Thymus (tissue), 11 donors: ENCODE measurements at regions not wholly inside any gene's neighbourhood (a gene's known extent, or its start where the extent isn't known, plus 50 kb on each side); places are given as distances from the start of the nearest gene placed in this dataset.

Experiments used
- DNase-seq, 9 donors: peaks; one replicate each; pipeline ENCODE4 v3.0.0-alpha.2; 2013; ENCODE audit warnings: low spot score in 9 of 9, low read depth in 6 of 9, missing footprints in 1 of 9
- H3K27ac ChIP-seq, 2 donors: one replicate each; pipeline ENCODE4 v1.5.1; 2013; ENCODE audit warnings: control low read depth in 1 of 2, low read depth in 1 of 2, low read length in 1 of 2, mild to moderate bottlenecking in 1 of 2, moderate library complexity in 1 of 2
- H3K27me3 ChIP-seq, 2 donors: one replicate each; pipeline ENCODE4 v1.5.1; 2013; ENCODE audit warnings: low read length in 1 of 2; ENCODE audit not compliant: control insufficient read depth in 2 of 2, insufficient read depth in 1 of 2
- H3K36me3 ChIP-seq, 2 donors: one replicate each; pipeline ENCODE4 v1.5.1; 2013; ENCODE audit warnings: low read length in 1 of 2, mild to moderate bottlenecking in 1 of 2, moderate library complexity in 1 of 2; ENCODE audit not compliant: control insufficient read depth in 2 of 2, insufficient read depth in 2 of 2
- H3K4me1 ChIP-seq, 2 donors: one replicate each; pipeline ENCODE4 v1.5.1; 2013; ENCODE audit warnings: low read length in 2 of 2; ENCODE audit not compliant: control insufficient read depth in 2 of 2, insufficient read depth in 2 of 2
- H3K4me3 ChIP-seq, 2 donors: one replicate each; pipeline ENCODE4 v1.5.1; 2013; ENCODE audit warnings: low read length in 2 of 2, control low read depth in 1 of 2, mild to moderate bottlenecking in 1 of 2
- H3K9me3 ChIP-seq, 2 donors: one replicate each; pipeline ENCODE4 v1.5.1; 2013; ENCODE audit warnings: low read length in 1 of 2, mild to moderate bottlenecking in 1 of 2; ENCODE audit not compliant: control insufficient read depth in 2 of 2, insufficient read depth in 1 of 2
- WGBS: extraction: QIAGEN DNeasy Blood & Tissue Kit; methylation state at CpG from one replicate; pipeline ENCODE4 v1.1.7; 2013; 5-methylcytosine and 5-hydroxymethylcytosine counted together
- donor health status: healthy.

GRCh38 chrX:38927592-38927991 is 126.3 kb downstream of the MID1IP1 start:
- WGBS, result 98% methylated on average over 3 of the region's 3 CpGs
- Histone ChIP-seq H3K27ac (no peak overlapping the region), H3K4me1 (no peaks in the 10 kb centered on the region), H3K27me3 (no peaks in the 10 kb centered on the region), H3K9me3 (no peaks in the 10 kb centered on the region), H3K4me3 (no peak overlapping the region), H3K36me3 (no peaks in the 10 kb centered on the region)
- no peak for DNase-seq

DNA sequence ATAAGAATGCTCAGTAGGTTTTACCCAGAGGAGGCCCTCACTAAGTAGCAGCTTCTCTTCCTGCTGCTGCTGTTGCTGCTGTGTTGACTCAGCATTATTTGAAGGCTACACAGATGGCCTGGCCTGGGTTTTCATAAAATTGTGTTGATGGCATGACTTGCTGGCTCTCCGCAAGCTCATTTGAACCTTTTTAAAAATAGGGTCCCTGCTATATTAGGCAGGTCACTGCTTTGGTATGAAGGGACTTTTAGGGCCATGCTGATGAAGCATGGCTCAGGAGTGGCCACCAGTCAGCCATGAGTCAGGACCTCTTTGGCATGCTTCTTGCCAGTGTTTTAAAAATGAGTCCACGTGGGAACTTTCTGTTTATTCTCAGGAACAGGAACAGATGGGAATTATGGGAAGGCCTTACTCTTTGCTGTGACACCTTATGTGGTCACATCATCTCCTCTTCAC is 128.7 kb downstream of the MID1IP1 start:
- Histone ChIP-seq H3K27me3 (no peaks in the 10 kb centered on the region), H3K27ac (no peak overlapping the region), H3K4me1 (no peaks in the 10 kb centered on the region), H3K4me3 (no peak overlapping the region), H3K36me3 (no peaks in the 10 kb centered on the region), H3K9me3 (no peaks in the 10 kb centered on the region)
- WGBS, result 91% methylated on average over 2 of the region's 2 CpGs
- DNase-seq, result no peak

DNA sequence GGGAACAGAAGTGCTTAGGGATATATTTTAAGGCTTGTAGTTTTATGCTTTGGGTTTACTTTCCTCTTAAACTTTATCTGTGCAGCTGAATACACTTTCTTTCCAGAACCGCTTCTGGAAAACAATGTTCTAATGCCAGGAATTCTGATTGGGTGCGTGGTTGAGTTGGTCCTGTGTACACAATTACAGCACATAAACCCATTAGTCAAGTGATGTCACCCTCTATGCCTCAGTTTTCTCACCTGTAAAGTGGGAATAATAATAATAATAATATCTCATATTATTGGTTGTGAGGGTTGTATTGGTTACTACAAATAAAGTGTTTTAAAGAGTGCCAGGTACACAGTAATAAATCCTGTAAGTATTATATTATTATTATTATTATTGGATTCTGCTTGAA is 129.2 kb downstream of the MID1IP1 start:
- no peaks in the 10 kb centered on the region for H3K4me1 ChIP-seq
- H3K27ac ChIP-seq, result no peak overlapping the region
- no peaks in the 10 kb centered on the region for H3K36me3 ChIP-seq
- H3K9me3 ChIP-seq, result no peaks in the 10 kb centered on the region
- H3K27me3 ChIP-seq, result no peaks in the 10 kb centered on the region
- DNase-seq, result no peak
- H3K4me3 ChIP-seq, result no peak overlapping the region
- 95% methylated on average over 2 of the region's 2 CpGs for WGBS

DNA sequence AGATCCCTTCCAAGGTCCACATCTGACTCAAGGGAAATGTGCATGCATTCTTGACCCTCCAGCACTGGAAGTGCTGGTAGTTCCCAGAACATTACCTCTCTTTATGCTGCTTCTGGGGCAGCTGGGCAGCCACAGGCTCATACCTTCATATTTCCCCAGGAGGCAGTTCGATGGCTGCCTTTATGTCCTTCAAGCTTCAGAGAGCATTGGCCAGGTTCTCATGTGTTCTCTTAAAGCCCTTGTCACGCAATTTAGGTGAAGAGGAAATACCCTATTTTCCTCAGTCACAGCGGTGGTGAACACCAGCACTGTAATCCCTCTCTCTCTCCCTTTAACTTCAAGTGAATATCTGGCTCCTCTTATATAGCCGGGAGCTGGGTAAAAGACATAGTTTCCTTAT is 134.3 kb downstream of the MID1IP1 start:
- no peaks in the 10 kb centered on the region for H3K27me3 ChIP-seq
- H3K27ac ChIP-seq, result no peak overlapping the region
- H3K4me3 ChIP-seq, result no peak overlapping the region
- 96% methylated on average over 4 of the region's 4 CpGs for WGBS
- no peaks in the 10 kb centered on the region for H3K36me3 ChIP-seq
- no peaks in the 10 kb centered on the region for H3K9me3 ChIP-seq
- no peaks in the 10 kb centered on the region for H3K4me1 ChIP-seq
- no peak for DNase-seq

DNA sequence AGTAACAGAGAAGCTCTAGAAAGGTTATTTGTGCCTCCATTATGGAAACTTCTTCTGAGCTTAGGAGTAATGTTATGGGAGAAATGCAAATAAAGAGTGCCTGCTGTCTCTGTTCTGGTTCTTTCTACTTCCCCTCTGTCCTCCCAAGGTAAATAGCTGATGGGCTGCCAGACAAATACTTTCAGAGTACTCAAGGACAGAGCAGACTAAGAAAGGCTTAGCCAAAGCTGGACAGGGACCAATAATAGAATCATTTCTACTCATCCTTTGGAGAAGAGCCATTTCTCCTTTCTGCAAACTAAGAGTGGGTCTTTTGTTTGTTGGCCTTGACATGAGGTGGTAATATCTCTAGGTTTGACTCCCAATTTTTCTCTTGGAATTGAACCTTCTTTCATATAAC is 136.1 kb downstream of the MID1IP1 start:
- Histone ChIP-seq H3K4me1 (no peaks in the 10 kb centered on the region), H3K9me3 (no peaks in the 10 kb centered on the region), H3K27ac (no peak overlapping the region), H3K4me3 (no peak overlapping the region), H3K36me3 (no peaks in the 10 kb centered on the region), H3K27me3 (no peaks in the 10 kb centered on the region)
- DNase-seq, result no peak

DNA sequence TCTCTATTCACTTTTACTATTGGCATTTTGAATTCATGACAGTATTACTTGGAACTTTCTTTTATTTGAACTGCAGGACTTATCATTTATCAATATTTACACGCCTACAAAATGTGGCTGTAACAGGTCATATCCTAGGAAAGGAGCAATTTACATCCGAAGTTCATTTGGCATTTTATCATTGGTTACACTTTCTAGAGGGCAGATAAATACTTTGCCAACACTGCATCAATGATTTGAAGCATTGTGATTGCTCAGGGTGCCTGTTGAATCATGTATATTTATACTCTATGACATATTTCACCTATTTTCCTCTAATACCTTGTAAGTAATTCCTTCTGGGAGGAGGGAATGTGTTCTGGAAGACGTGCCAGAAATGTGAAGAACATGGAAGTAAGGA is 136.7 kb downstream of the MID1IP1 start:
- no peaks in the 10 kb centered on the region for H3K27me3 ChIP-seq
- H3K27ac ChIP-seq, result no peak overlapping the region
- no peaks in the 10 kb centered on the region for H3K4me1 ChIP-seq
- H3K9me3 ChIP-seq, result no peaks in the 10 kb centered on the region
- WGBS, result 97% methylated on average over 3 of the region's 3 CpGs
- H3K4me3 ChIP-seq, result no peak overlapping the region
- H3K36me3 ChIP-seq, result no peaks in the 10 kb centered on the region
- DNase-seq, result no peak

- H3K4me1 ChIP-seq, result no peaks in the 10 kb centered on the region
- H3K27ac ChIP-seq, result no peak overlapping the region
- 100% methylated on average over 1 of the region's 1 CpG for WGBS
- no peak overlapping the region for H3K4me3 ChIP-seq
- no peaks in the 10 kb centered on the region for H3K36me3 ChIP-seq
- no peak for DNase-seq
- no peaks in the 10 kb centered on the region for H3K9me3 ChIP-seq
- no peaks in the 10 kb centered on the region for H3K27me3 ChIP-seq
Observed at GRCh38 chrX:38939067-38939466, 137.8 kb downstream of the MID1IP1 start.

DNA sequence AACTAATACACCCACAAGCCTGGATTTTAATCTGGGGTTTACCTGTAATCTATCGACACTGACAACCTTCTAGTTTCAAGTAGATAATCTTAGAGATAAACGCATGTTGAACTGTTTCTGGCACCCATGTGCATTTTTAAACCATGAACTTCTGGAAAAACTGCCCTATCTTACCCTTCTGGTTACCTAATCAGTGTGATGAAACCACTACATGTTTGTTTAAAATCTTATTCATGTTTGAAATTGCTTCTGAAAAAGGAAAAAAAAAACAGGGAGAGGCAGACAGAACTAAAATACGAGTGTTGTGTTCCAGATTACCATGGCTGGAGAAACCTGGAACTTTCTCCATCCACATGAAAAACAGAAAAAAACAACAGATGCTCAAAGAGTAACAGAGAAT is 139.3 kb downstream of the MID1IP1 start:
- no peak overlapping the region for H3K27ac ChIP-seq
- 64% methylated on average over 3 of the region's 3 CpGs for WGBS

GRCh38 chrX:38941675-38942074 is 140.4 kb downstream of the MID1IP1 start:
- H3K27me3 ChIP-seq, result no peaks in the 10 kb centered on the region
- WGBS, result 97% methylated on average over 1 of the region's 1 CpG
- H3K27ac ChIP-seq, result no peak overlapping the region

More for the DNA sequence above, 139.3 kb downstream of the MID1IP1 start:
- Histone ChIP-seq H3K4me1 (no peaks in the 10 kb centered on the region), H3K36me3 (no peaks in the 10 kb centered on the region), H3K27me3 (no peaks in the 10 kb centered on the region), H3K4me3 (no peak overlapping the region), H3K9me3 (no peaks in the 10 kb centered on the region)
- no peak for DNase-seq

DNA sequence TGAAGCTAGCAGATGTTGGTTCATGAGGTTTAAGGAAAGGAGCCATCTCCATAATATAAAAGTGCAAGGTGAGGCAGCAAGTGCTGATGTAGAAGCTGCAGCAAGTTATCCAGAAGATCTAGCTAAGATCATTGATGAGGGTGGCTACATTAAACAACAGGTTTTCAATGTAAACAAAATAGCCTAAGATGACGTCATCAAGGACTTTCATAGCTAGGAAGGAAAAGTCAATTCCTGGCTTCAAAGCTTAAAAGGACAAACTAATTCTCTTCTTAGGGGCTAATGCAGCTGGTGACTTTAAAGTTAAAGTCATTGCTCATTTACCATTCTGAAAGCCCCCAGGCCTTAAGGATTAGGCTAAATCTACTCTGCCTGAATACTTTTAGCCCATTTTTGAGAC is 141.9 kb downstream of the MID1IP1 start:
- Histone ChIP-seq H3K36me3 (no peaks in the 10 kb centered on the region), H3K4me3 (no peak overlapping the region), H3K27me3 (no peaks in the 10 kb centered on the region), H3K27ac (no peak overlapping the region), H3K4me1 (no peaks in the 10 kb centered on the region), H3K9me3 (no peaks in the 10 kb centered on the region)
- 93% methylated on average over 1 of the region's 1 CpG for WGBS
- no peak for DNase-seq

More at GRCh38 chrX:38941675-38942074, 140.4 kb downstream of the MID1IP1 start:
- Histone ChIP-seq H3K4me1 (no peaks in the 10 kb centered on the region), H3K9me3 (no peaks in the 10 kb centered on the region), H3K36me3 (no peaks in the 10 kb centered on the region), H3K4me3 (no peak overlapping the region)
- DNase-seq, result no peak
